Panc1 (cell line): ENCODE measurements at regions not wholly inside any gene's neighbourhood (a gene's known extent, or its start where the extent isn't known, plus 50 kb on each side); places are given as distances from the start of the nearest gene placed in this dataset.

Experiments
- ATAC-seq: fragments of 200-7000 bp; cut with Tn5 transposase; 2 replicates; pipeline ENCODE4 v1.9.1; 2020; ENCODE audit warnings: mild to moderate bottlenecking, moderate library complexity
- BruUV-seq: library from RNA; stranded (reverse); fragments of 400-500 nt; replicated peaks from 2 replicates; lab custom pipeline; 2021; lab: Mats Ljungman, UMichigan
- CTCF ChIA-PET: fragments of 300-600 bp; sonication (Branson Sonifier 250); formaldehyde crosslinking; loops from one replicate; lab custom pipeline; 2022; ENCODE audit warnings: antibody characterized with exemption; lab: Charles Lee
- POLR2A ChIA-PET: fragments of 300-600 bp; sonication (Branson Sonifier 250); formaldehyde crosslinking; loops from one replicate; lab custom pipeline; 2022; ENCODE audit warnings: antibody characterized with exemption; lab: Charles Lee
- DNase-seq: peaks from one replicate; pipeline ENCODE4 v3.0.0-alpha.2; 2010; ENCODE audit warnings: low read depth, low spot score
- H3K27ac ChIP-seq: 2 replicates; pipeline ENCODE4 v1.5.1; 2011; ENCODE audit warnings: mild to moderate bottlenecking, low read length, inconsistent platforms
- H3K27me3 ChIP-seq: fragments of 200-500 bp; sonication (Bioruptor generic); 2 replicates; pipeline ENCODE4 v1.6.0; 2014; ENCODE audit warnings: low read length, inconsistent platforms; ENCODE audit not compliant: control insufficient read depth, insufficient read depth
- H3K36me3 ChIP-seq: fragments of 200-500 bp; sonication (Bioruptor generic); 2 replicates; pipeline ENCODE4 v1.5.1; 2014; ENCODE audit warnings: inconsistent platforms, mild to moderate bottlenecking, low read length, moderate library complexity; ENCODE audit not compliant: control insufficient read depth, insufficient read depth
- H3K4me1 ChIP-seq: 2 replicates; pipeline ENCODE4 v1.5.1; 2011; ENCODE audit warnings: inconsistent platforms, mild to moderate bottlenecking, low read length, moderate library complexity; ENCODE audit not compliant: control insufficient read depth, insufficient read depth
- H3K4me3 ChIP-seq, 2 experiments: 2 replicates each; pipeline ENCODE4 v1.5.1; 2011 to 2012; ENCODE audit warnings: low read depth in 2 of 2, low read length in 2 of 2, mild to moderate bottlenecking in 2 of 2, inconsistent platforms in 1 of 2, moderate library complexity in 1 of 2
- H3K9me3 ChIP-seq: fragments of 200-500 bp; sonication (Bioruptor generic); 2 replicates; pipeline ENCODE4 v1.5.1; 2014; ENCODE audit warnings: low read depth, mild to moderate bottlenecking, inconsistent platforms, low read length, moderate library complexity; ENCODE audit not compliant: control insufficient read depth, insufficient read depth
- POLR2AphosphoS5 ChIP-seq: IDR thresholded peaks from 2 replicates; pipeline ENCODE4 v1.6.1; 2012; ENCODE audit warnings: mild to moderate bottlenecking, low read depth, low read length, moderate library complexity
- REST ChIP-seq, 2 experiments: IDR thresholded peaks; 2 replicates each; pipeline ENCODE4 v1.6.1; 2011 to 2012; ENCODE audit warnings: low read depth in 2 of 2, control low read depth in 1 of 2, low read length in 1 of 2, mild to moderate bottlenecking in 1 of 2, moderate library complexity in 1 of 2; ENCODE audit not compliant: insufficient read depth in 1 of 2
- SIN3A ChIP-seq: IDR thresholded peaks from 2 replicates; pipeline ENCODE4 v1.6.1; 2012; ENCODE audit warnings: low read depth, mild to moderate bottlenecking, low read length, moderate library complexity, borderline replicate concordance; ENCODE audit not compliant: insufficient read depth
- TCF7L2 ChIP-seq: IDR thresholded peaks from 2 replicates; pipeline ENCODE4 v1.6.1; 2011; ENCODE audit warnings: mild to moderate bottlenecking, low read depth, low read length, inconsistent platforms
- in situ Hi-C: cut with HindIII; loops from 2 replicates; pipeline ENCODE4 v1.10.0; 2016; ENCODE audit warnings: low sequenced_read_pairs, low pct_unique_long_range_greater_than_20kb
- intact Hi-C: fragments of 100-400 bp; cut with micrococcal nuclease; formaldehyde crosslinking; loops from one replicate; pipeline ENCODE4 v1.10.0; 2022; ENCODE audit not compliant: unreplicated experiment
- TF ChIP-seq, protein P1 (sequence below): fragments of 450-650 bp; IDR thresholded peaks from 2 replicates; pipeline ENCODE4 v1.5.1; 2017; ENCODE audit warnings: mild to moderate bottlenecking

- in situ Hi-C loops: no loop called here
- BruUV-seq: no TSS peak
These were observed 230.5 kb downstream of the ETNK1 start for GRCh38 chr12:22855456-22855855.

DNA sequence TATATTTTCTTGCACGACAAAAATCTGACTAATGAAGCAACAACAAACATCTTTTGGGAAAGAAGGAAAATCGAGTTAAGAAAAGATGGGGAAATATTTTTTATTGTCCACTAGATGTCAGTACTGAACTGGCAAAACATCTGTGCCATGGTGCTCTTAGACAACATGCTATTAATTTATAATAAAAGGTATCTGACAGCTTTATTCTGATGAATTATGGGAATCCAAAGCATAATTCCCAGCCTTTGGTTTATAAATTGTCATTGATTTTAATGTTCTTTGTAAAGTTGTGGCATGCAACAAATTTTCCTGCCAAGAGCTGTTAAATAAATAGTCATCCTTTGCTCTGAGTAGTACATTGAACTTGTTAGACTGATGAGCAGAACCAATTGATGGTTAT lies 231.2 kb downstream of the ETNK1 start:
- Histone ChIP-seq H3K9me3 (no peaks in the 10 kb centered on the region), H3K27ac (no peak overlapping the region), H3K4me1 (no peaks in the 10 kb centered on the region), H3K4me3 (no peak overlapping the region), H3K36me3 (no peaks in the 10 kb centered on the region), H3K27me3 (no peaks in the 10 kb centered on the region)
- CTCF ChIA-PET: no interaction called here
- TF ChIP-seq POLR2AphosphoS5: no peak
- TF ChIP-seq, protein P1, sequence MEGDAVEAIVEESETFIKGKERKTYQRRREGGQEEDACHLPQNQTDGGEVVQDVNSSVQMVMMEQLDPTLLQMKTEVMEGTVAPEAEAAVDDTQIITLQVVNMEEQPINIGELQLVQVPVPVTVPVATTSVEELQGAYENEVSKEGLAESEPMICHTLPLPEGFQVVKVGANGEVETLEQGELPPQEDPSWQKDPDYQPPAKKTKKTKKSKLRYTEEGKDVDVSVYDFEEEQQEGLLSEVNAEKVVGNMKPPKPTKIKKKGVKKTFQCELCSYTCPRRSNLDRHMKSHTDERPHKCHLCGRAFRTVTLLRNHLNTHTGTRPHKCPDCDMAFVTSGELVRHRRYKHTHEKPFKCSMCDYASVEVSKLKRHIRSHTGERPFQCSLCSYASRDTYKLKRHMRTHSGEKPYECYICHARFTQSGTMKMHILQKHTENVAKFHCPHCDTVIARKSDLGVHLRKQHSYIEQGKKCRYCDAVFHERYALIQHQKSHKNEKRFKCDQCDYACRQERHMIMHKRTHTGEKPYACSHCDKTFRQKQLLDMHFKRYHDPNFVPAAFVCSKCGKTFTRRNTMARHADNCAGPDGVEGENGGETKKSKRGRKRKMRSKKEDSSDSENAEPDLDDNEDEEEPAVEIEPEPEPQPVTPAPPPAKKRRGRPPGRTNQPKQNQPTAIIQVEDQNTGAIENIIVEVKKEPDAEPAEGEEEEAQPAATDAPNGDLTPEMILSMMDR: peak; percentile 43; the same call in 1 of the 2 replicates
- DNase-seq: peak; percentile 10
- no TSS peak for BruUV-seq
- no peak for ATAC-seq
- in situ Hi-C loops: no loop called here
- POLR2A ChIA-PET: no interaction called here
- intact Hi-C loops: no loop called here

More at GRCh38 chr12:22855456-22855855, 230.5 kb downstream of the ETNK1 start:
- CTCF ChIA-PET: no interaction called here
- intact Hi-C loops: no loop called here
- no peak for DNase-seq
- Histone ChIP-seq H3K4me1 (no peaks in the 10 kb centered on the region), H3K9me3 (no peaks in the 10 kb centered on the region), H3K27me3 (no peaks in the 10 kb centered on the region), H3K36me3 (no peaks in the 10 kb centered on the region), H3K4me3 (no peak overlapping the region), H3K27ac (no peak overlapping the region)
- ATAC-seq: no peak
- TF ChIP-seq TCF7L2: no peak
- no peak for TF ChIP-seq REST (IDR thresholded peaks at IDR 0.05; ENCODE audit: insufficient read depth in 1 of 2, low read depth in 2 of 2, low read length in 1 of 2)
- TF ChIP-seq SIN3A: no peak
- TF ChIP-seq, protein P1: no peak
- no peak for TF ChIP-seq POLR2AphosphoS5
- POLR2A ChIA-PET: no interaction called here
